D721Med (cell line): ENCODE measurements at regions not wholly inside any gene's neighbourhood (a gene's known extent, or its start where the extent isn't known, plus 50 kb on each side); places are given as distances from the start of the nearest gene placed in this dataset.
"Not testable (repeated sequence)": the region's sequence is repeated elsewhere in the genome, so short reads cannot be mapped to it uniquely, and the experiment has no call there.

Source experiments
- DNase-seq: peaks from one replicate; pipeline ENCODE4 v3.0.0; 2011; ENCODE audit warnings: low spot score; ENCODE audit not compliant: insufficient read length
- FAIRE-seq: peaks from 2 replicates; lab custom pipeline; 2011; peaks lifted over from hg19 to GRCh38; lab: Jason Lieb, UNC
- CTCF ChIP-seq: IDR thresholded peaks from 2 replicates; pipeline ENCODE4 v1.5.1; 2012; ENCODE audit warnings: mild to moderate bottlenecking, control low read depth; ENCODE audit not compliant: insufficient read depth; ENCODE audit errors: missing control alignments

GRCh38 chr2:37767046-37767445, 95.6 kb upstream of the CDC42EP3 start:
- FAIRE-seq, result no peak
- no peak for TF ChIP-seq CTCF
- no peak for DNase-seq

- TF ChIP-seq CTCF, result no peak
- no peak for FAIRE-seq
Measured at GRCh38 chr2:37767959-37768925, 96.8 kb upstream of the CDC42EP3 start.

GRCh38 chr2:37769551-37769950, 98.1 kb upstream of the CDC42EP3 start:
- no peak for TF ChIP-seq CTCF
- FAIRE-seq, result no peak
- DNase-seq, result no peak

More at GRCh38 chr2:37767959-37768925, 96.8 kb upstream of the CDC42EP3 start:
- no peak for DNase-seq

GRCh38 chr2:37770797-37771196, 99.4 kb upstream of the CDC42EP3 start:
- FAIRE-seq (no peak), DNase-seq (no peak)
- no peak for TF ChIP-seq CTCF

- TF ChIP-seq CTCF, result no peak
- DNase-seq, result no peak
- no peak for FAIRE-seq
Measured at GRCh38 chr2:37771600-37772088, 100.2 kb upstream of the CDC42EP3 start.

GRCh38 chr2:37773371-37774130, 102.1 kb upstream of the CDC42EP3 start:
- FAIRE-seq (no peak), DNase-seq (no peak)
- no peak for TF ChIP-seq CTCF

- DNase-seq, FAIRE-seq: not testable (repeated sequence)
Measured at GRCh38 chr2:37774171-37774944, 102.9 kb upstream of the CDC42EP3 start.
